Middle frontal gyrus (tissue), 1 donor: ENCODE measurements at regions not wholly inside any gene's neighbourhood (a gene's known extent, or its start where the extent isn't known, plus 50 kb on each side); places are given as distances from the start of the nearest gene placed in this dataset.

ENCODE experiments used
- DNase-seq: peaks from one replicate; pipeline ENCODE4 v3.0.0-alpha.2; 2015; ENCODE audit warnings: low spot score; ENCODE audit errors: extremely low spot score

- no peak for DNase-seq
These were observed 630.8 kb upstream of the KIF2B start for GRCh38 chr17:53191878-53192277.

- DNase-seq = no peak
These were observed 636.7 kb upstream of the KIF2B start for GRCh38 chr17:53186001-53186400.

GRCh38 chr17:53176629-53177028 lies 646.1 kb upstream of the KIF2B start:
- no peak for DNase-seq

- DNase-seq = no peak
These were observed 654.3 kb upstream of the KIF2B start for GRCh38 chr17:53168413-53168812.

- DNase-seq = no peak
These were observed 656.0 kb upstream of the KIF2B start for GRCh38 chr17:53166731-53167130.

- no peak for DNase-seq
These were observed 672.5 kb upstream of the KIF2B start for GRCh38 chr17:53150101-53150698.

GRCh38 chr17:53149316-53149715 lies 673.4 kb upstream of the KIF2B start:
- no peak for DNase-seq

- DNase-seq = no peak
These were observed 674.7 kb upstream of the KIF2B start for GRCh38 chr17:53148058-53148457.

- no peak for DNase-seq
These were observed 679.8 kb upstream of the KIF2B start for GRCh38 chr17:53142890-53143289.

- DNase-seq = no peak
These were observed 681.0 kb upstream of the KIF2B start for GRCh38 chr17:53141731-53142130.

GRCh38 chr17:53141280-53141679 lies 681.4 kb upstream of the KIF2B start:
- no peak for DNase-seq

- DNase-seq = no peak
These were observed 684.9 kb upstream of the KIF2B start for GRCh38 chr17:53137869-53138268.

- no peak for DNase-seq
These were observed 686.8 kb upstream of the KIF2B start for GRCh38 chr17:53135969-53136368.

GRCh38 chr17:53134548-53134947 lies 688.2 kb upstream of the KIF2B start:
- DNase-seq = no peak

GRCh38 chr17:53133876-53134275 lies 688.9 kb upstream of the KIF2B start:
- DNase-seq = no peak

GRCh38 chr17:53129863-53130262 lies 692.9 kb upstream of the KIF2B start:
- no peak for DNase-seq

- no peak for DNase-seq
These were observed 695.4 kb upstream of the KIF2B start for GRCh38 chr17:53127331-53127730.

GRCh38 chr17:53122966-53123365 lies 699.8 kb upstream of the KIF2B start:
- no peak for DNase-seq

GRCh38 chr17:53119773-53120172 lies 703.0 kb upstream of the KIF2B start:
- no peak for DNase-seq

- DNase-seq = no peak
These were observed 703.8 kb upstream of the KIF2B start for GRCh38 chr17:53118948-53119347.

GRCh38 chr17:53106886-53107285 lies 715.8 kb upstream of the KIF2B start:
- DNase-seq = no peak

- no peak for DNase-seq
These were observed 721.0 kb upstream of the KIF2B start for GRCh38 chr17:53101706-53102105.

GRCh38 chr17:53100126-53100525 lies 722.6 kb upstream of the KIF2B start:
- DNase-seq = no peak

- DNase-seq = no peak
These were observed 729.3 kb upstream of the KIF2B start for GRCh38 chr17:53093391-53093790.
